Stimulated activated naive CD4-positive, alpha-beta T cell treated with Interleukin-2 at 50 U/mL for 16 hours (primary cell): ENCODE measurements at regions not wholly inside any gene's neighbourhood (a gene's known extent, or its start where the extent isn't known, plus 50 kb on each side); places are given as distances from the start of the nearest gene placed in this dataset.
"Not testable (repeated sequence)": the region's sequence is repeated elsewhere in the genome, so short reads cannot be mapped to it uniquely, and the experiment has no call there.

Source experiments
- DNase-seq: peaks from one replicate; lab custom pipeline; 2025; lab: John Stamatoyannopoulos, UW

GRCh38 chr12:127963933-127964332 is 303.0 kb upstream of the TMEM132C start:
- no peak for DNase-seq

- DNase-seq: no peak
Observed at GRCh38 chr12:127964717-127965116, 302.3 kb upstream of the TMEM132C start.

GRCh38 chr12:127966331-127966730 is 300.6 kb upstream of the TMEM132C start:
- DNase-seq: no peak

- DNase-seq: no peak
Observed at GRCh38 chr12:127970491-127970890, 296.5 kb upstream of the TMEM132C start.

GRCh38 chr12:127980585-127980984 is 286.4 kb upstream of the TMEM132C start:
- DNase-seq: no peak

GRCh38 chr12:127981875-127982274 is 285.1 kb upstream of the TMEM132C start:
- no peak for DNase-seq

- not testable (repeated sequence) for DNase-seq
Observed at GRCh38 chr12:127983213-127983791, 283.7 kb upstream of the TMEM132C start.

- no peak for DNase-seq
Observed at GRCh38 chr12:127984386-127985055, 282.4 kb upstream of the TMEM132C start.

- no peak for DNase-seq
Observed at GRCh38 chr12:127987199-127987901, 279.6 kb upstream of the TMEM132C start.

GRCh38 chr12:127991485-127991884 is 275.5 kb upstream of the TMEM132C start:
- no peak for DNase-seq

GRCh38 chr12:127998988-127999387 is 268.0 kb upstream of the TMEM132C start:
- no peak for DNase-seq

GRCh38 chr12:128004383-128004938 is 262.5 kb upstream of the TMEM132C start:
- DNase-seq: no peak

- DNase-seq: no peak
Observed at GRCh38 chr12:128007250-128007649, 259.7 kb upstream of the TMEM132C start.

- DNase-seq: no peak
Observed at GRCh38 chr12:128008341-128008740, 258.6 kb upstream of the TMEM132C start.

- no peak for DNase-seq
Observed at GRCh38 chr12:128009108-128009507, 257.9 kb upstream of the TMEM132C start.

- no peak for DNase-seq
Observed at GRCh38 chr12:128012110-128012509, 254.9 kb upstream of the TMEM132C start.

GRCh38 chr12:128015276-128015675 is 251.7 kb upstream of the TMEM132C start:
- no peak for DNase-seq

GRCh38 chr12:128018067-128018466 is 248.9 kb upstream of the TMEM132C start:
- DNase-seq: no peak

- no peak for DNase-seq
Observed at GRCh38 chr12:128019996-128020544, 246.9 kb upstream of the TMEM132C start.

- DNase-seq: no peak
Observed at GRCh38 chr12:128021561-128021960, 245.4 kb upstream of the TMEM132C start.

GRCh38 chr12:128025589-128026245 is 241.3 kb upstream of the TMEM132C start:
- no peak for DNase-seq
